Neuron (in vitro differentiated cells): ENCODE measurements at regions not wholly inside any gene's neighbourhood (a gene's known extent, or its start where the extent isn't known, plus 50 kb on each side); places are given as distances from the start of the nearest gene placed in this dataset.

Experiments
- H2AFZ ChIP-seq: one replicate; pipeline ENCODE4 v1.6.1; 2013; ENCODE audit warnings: low read depth, mild to moderate bottlenecking, inconsistent platforms, low read length, moderate library complexity
- H3K27me3 ChIP-seq: one replicate; pipeline ENCODE4 v1.6.1; 2013; ENCODE audit warnings: low read length; ENCODE audit not compliant: insufficient read depth
- H3K36me3 ChIP-seq: one replicate; pipeline ENCODE4 v1.6.1; 2013; ENCODE audit warnings: low read length; ENCODE audit not compliant: insufficient read depth
- H3K4me1 ChIP-seq: one replicate; pipeline ENCODE4 v1.6.1; 2013; ENCODE audit warnings: low read length; ENCODE audit not compliant: insufficient read depth
- H3K4me3 ChIP-seq: 2 replicates; pipeline ENCODE4 v1.5.1; 2013; ENCODE audit warnings: mild to moderate bottlenecking, low read length, moderate library complexity
- H3K9me3 ChIP-seq: one replicate; pipeline ENCODE4 v1.6.1; 2013; ENCODE audit warnings: low read length

DNA sequence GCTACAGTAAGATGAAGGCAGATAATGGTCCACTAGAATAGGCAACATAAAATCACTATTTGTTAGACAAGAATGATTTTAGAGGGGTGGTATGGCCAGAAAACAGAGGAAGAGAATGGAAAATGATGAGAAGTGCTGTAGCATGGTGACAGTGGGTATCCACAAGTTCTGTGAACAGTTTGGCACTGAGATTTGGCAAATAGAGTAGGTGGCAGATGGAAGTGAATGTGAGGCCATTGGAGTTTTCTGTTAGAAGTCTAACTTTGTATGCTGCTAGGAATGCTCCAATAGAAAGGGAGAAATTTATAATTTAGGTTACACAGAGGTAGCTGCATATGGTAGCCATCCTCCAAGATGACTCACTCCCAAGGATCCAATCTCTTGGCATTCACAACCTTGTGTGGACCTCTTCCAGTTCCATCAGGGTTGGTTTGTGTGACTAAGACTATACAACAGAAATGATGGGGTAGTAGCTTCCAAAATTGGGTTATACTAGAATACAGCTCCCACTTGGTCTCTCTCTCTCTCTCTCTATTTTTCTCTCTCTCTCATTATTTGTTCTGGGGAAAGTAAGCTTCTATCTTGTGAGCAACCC is 646.9 kb upstream of the ZNF608 start:
- H3K9me3 ChIP-seq = peaks cover 7% of the 10 kb centered on the region
- no peaks in the 10 kb centered on the region for H3K27me3 ChIP-seq
- no peak overlapping the region for H2AFZ ChIP-seq
- no peak overlapping the region for H3K4me3 ChIP-seq
- peaks cover 5% of the 10 kb centered on the region for H3K4me1 ChIP-seq
- no peaks in the 10 kb centered on the region for H3K36me3 ChIP-seq

DNA sequence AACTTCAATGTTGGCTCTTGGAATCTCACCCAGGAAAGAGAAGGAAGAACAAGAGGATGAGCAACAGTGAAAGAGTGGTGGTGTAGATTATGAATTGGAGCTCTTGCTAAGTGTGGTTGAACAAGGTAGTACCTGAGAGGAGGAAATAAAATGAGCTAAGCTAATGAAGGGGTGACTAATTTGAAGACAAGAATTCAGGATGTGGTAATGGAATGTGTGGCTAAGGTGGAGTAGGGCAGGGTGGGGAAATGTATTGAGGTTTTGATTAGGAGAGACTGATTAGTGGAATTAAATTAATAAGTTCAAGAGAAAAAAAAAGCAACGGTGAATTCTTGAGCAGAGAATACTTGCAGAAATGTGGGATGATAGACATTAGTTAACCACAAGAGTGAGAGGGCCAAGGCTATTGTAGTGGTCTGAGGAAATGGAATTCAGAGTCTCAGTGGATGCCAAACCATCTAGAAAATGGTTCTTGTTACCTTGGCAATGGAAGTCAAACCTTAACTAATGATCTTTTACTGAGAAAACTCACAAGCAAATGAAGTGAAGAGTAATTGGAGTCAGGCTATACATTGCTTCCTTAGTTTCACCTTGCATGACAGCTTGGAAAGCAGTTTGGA is 648.3 kb upstream of the ZNF608 start:
- Histone ChIP-seq H2AFZ (no peak overlapping the region), H3K9me3 (peaks cover 7% of the 10 kb centered on the region), H3K27me3 (no peaks in the 10 kb centered on the region), H3K4me1 (peaks cover 5% of the 10 kb centered on the region), H3K36me3 (no peaks in the 10 kb centered on the region), H3K4me3 (no peak overlapping the region)

DNA sequence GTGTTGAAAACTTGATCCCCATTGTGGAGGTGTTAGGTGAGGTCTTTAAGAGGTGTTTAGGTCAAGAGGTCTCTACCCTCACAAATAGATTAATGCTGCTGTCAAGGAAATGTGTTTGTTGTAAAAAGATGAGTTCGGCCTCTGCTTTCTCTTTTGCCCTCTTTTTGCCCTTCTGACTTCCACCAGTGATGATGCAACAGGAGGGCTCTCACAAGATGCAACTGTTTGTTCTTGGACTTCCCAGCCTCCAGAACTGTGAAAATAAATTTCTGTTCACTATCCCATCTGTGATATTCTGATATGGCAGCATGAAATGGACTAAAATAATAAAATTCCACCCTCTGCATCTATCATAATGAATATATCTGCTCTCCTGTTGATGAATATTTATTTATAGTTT is 650.0 kb upstream of the ZNF608 start:
- H3K36me3 ChIP-seq = no peaks in the 10 kb centered on the region
- H3K27me3 ChIP-seq = no peaks in the 10 kb centered on the region
- no peak overlapping the region for H3K4me3 ChIP-seq
- peaks cover 7% of the 10 kb centered on the region for H3K9me3 ChIP-seq
- H2AFZ ChIP-seq = no peak overlapping the region
- peaks cover 5% of the 10 kb centered on the region for H3K4me1 ChIP-seq

DNA sequence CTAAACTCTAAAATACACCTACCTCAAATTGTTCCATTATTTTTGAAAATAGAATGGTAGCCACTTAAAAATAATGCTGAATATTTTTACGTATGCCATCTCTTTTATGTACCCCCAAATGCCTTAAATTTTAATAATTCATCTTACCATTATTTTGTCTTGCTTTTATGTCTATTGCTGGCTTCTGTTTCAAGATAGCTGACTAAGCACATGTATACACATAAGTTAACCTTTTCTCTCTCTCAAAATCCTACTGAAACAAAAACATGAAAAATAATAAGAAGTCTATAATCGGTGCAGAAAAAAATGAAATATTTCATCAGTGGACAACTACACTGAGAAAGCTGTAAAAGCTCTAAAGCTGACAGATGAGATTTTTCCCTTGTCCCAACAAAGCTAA is 652.0 kb upstream of the ZNF608 start:
- Histone ChIP-seq H2AFZ (no peak overlapping the region), H3K36me3 (no peaks in the 10 kb centered on the region), H3K27me3 (no peaks in the 10 kb centered on the region), H3K9me3 (peaks cover 7% of the 10 kb centered on the region), H3K4me3 (no peak overlapping the region), H3K4me1 (peaks cover 5% of the 10 kb centered on the region)

DNA sequence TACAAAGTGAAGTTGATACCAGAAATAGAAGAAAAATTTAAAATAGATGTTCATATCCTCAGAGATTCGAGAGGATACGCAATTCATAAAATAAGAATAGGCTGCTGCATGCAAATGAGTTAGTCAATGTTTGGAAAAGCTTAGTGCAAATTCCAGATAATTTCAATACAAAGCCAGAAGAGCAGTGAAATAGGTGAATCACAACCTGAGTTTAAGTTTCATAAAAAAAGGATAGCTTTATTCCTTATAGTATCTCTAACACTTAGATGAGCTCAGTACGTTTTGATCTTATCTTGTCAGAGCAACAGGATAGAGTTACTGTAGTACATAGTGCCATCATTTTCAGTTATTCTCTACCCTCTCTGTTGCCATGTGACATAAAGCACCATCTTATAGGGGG is 653.4 kb upstream of the ZNF608 start:
- no peaks in the 10 kb centered on the region for H3K27me3 ChIP-seq
- H3K9me3 ChIP-seq = peaks cover 4% of the 10 kb centered on the region
- no peak overlapping the region for H2AFZ ChIP-seq
- peaks cover 2% of the 10 kb centered on the region for H3K4me1 ChIP-seq
- no peak overlapping the region for H3K4me3 ChIP-seq
- H3K36me3 ChIP-seq = no peaks in the 10 kb centered on the region

DNA sequence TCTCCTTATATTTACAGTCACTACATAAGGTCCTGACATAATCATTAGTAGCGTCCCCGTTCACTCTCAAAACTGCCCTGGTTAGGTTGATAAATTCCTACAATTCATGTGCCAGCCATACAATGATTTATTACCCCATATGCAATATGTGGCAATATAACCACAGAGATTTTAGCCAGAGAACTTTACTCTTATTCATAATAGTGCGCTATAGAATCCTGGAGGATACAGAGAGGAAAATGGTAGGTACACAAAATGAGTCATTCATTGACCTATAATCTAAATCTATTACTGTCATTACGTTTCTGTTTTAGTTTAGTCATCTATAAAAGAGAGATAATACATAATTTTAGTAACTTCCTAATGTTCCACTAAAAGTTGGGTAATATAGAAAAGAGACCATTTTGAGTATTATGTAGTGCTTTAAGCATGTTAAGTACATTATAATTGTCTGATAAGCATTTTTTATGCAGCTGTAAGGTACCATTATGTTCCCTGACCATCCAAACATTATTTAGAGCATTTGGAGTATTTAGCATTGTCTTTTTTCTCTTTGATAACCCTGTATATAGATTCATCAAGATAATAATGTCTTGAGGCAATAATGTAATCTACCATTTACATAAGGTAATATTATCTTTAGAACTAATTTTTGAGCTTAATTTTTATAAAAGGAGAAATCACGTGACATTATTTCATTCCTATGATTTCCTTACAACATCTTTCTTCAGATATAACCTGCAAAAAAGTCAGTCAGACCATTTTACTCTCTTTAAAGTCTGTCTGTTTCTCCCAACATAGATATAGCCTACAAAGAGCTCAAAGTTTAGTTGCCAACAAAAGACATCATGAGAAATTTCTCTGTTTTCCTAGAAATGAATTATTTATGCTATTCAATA is 655.5 kb upstream of the ZNF608 start:
- no peak overlapping the region for H3K4me3 ChIP-seq
- H3K9me3 ChIP-seq = peaks cover 4% of the 10 kb centered on the region
- H2AFZ ChIP-seq = no peak overlapping the region

DNA sequence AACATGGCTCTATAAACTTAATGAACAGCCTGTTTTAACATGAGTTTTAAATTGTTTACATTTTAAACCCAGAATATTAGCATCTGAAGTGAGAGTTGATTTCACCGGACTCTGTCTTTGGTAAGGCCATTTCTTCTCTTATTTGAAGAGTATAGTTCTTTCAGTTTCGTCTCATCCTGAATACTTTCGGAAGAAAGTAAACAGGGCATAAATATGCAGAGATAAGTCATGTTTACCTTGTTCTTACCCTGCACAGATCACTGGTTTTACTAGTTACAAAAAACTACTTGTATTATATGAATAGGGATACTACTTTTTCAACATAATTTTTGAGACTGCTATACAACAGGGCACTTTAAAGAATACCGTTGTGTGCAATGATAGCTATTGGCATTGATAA is 656.3 kb upstream of the ZNF608 start:
- Histone ChIP-seq H3K27me3 (no peaks in the 10 kb centered on the region), H3K9me3 (peaks cover 4% of the 10 kb centered on the region)

More for the DNA sequence above, 655.5 kb upstream of the ZNF608 start:
- Histone ChIP-seq H3K27me3 (no peaks in the 10 kb centered on the region), H3K4me1 (no peaks in the 10 kb centered on the region), H3K36me3 (no peaks in the 10 kb centered on the region)

DNA sequence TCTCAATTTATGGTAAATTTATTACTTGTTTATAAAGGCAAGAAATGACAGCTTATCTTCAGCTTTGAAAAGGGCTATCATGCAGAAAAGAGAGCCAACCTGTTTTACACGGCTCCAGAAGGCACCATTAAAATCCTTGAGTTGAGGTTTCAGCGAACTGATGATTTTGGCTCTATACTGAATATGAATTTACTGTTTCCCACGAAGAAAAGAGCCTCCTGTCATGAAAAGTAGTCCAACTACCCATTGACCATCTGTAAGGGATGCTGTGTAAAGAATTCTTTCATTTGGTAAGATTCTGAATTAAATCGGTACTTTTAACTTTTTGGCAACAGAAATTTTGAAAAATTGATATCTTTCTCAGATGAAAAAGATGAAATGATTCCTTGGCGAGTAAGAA is 657.6 kb upstream of the ZNF608 start:
- Histone ChIP-seq H3K36me3 (no peaks in the 10 kb centered on the region), H3K9me3 (peaks cover 4% of the 10 kb centered on the region), H3K4me1 (peaks cover 8% of the 10 kb centered on the region), H3K27me3 (no peaks in the 10 kb centered on the region), H2AFZ (no peak overlapping the region), H3K4me3 (no peak overlapping the region)

More for the DNA sequence above, 656.3 kb upstream of the ZNF608 start:
- no peaks in the 10 kb centered on the region for H3K4me1 ChIP-seq
- no peak overlapping the region for H2AFZ ChIP-seq
- H3K36me3 ChIP-seq = no peaks in the 10 kb centered on the region
- H3K4me3 ChIP-seq = no peak overlapping the region

DNA sequence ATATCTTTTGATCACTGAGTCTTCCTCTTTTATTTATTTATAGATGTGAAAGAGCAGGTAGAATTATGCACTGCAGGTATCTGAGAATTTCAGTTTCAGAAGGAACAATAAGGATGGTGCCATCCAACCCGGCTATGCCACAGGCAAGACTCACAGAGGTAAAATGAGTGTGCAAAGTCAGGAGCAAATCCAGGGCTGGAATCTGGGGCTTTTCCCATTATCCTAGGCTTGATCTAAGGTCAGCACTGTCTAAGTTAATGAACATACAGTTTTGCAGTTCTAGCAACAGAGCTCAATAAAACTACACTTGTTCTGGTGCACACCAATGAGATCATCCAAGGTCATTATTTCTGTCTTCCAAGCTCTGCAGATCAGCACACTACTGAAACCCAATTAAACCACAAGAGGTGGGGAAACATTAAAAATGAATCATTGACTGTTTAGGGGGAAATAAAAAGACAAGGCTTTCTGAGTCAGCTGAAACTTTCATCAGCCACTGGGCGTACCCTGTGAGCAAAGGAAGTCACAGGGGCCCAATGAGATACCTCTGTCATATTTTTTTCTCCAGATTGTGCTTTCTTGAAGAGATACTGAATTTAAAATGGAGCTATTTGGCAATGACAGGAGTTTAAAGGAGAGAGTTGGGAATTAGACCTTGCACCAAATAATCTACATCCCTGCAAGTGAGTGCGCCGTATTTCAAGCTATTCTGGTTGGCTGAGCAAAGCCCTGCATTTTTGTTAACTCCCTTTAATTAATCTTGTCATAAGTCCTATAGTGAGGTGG is 662.2 kb upstream of the ZNF608 start:
- Histone ChIP-seq H3K4me3 (no peak overlapping the region), H3K27me3 (no peaks in the 10 kb centered on the region), H3K36me3 (no peaks in the 10 kb centered on the region), H3K9me3 (peaks cover 4% of the 10 kb centered on the region), H3K4me1 (peaks cover 50% of the 10 kb centered on the region), H2AFZ (no peak overlapping the region)

DNA sequence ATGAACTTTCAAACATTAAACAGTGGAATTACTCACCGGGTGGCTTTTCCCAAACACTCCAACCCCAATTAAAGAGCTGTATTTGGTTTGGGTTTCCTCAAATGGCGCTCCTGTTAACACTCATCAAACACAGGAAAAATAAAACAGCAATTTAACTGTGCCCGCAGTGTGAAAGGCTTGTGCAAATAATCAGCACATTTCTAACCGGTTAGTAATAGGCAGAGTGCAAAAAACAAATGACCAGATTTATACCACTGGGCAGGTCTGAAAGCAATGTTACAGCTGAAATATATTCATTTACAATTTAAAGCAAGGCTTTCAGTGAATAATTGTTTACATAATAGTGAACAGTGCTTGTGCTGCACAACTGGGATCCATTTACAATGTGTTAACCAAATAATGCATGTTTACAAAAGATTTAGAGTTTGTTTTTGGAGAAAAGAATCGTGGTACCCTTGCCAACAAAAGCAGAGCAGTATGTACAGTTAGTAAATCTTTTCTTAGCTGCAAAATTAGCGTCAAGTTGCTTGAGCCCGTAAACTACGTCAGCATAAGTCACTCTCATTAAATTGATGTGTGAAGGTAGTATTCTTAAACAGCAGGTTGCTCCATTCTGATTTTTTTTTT is 662.9 kb upstream of the ZNF608 start:
- Histone ChIP-seq H3K4me3 (peak overlapping the region; percentile 19), H3K27me3 (no peaks in the 10 kb centered on the region), H3K4me1 (peaks cover 57% of the 10 kb centered on the region), H3K36me3 (no peaks in the 10 kb centered on the region), H3K9me3 (peaks cover 4% of the 10 kb centered on the region), H2AFZ (no peak overlapping the region)

DNA sequence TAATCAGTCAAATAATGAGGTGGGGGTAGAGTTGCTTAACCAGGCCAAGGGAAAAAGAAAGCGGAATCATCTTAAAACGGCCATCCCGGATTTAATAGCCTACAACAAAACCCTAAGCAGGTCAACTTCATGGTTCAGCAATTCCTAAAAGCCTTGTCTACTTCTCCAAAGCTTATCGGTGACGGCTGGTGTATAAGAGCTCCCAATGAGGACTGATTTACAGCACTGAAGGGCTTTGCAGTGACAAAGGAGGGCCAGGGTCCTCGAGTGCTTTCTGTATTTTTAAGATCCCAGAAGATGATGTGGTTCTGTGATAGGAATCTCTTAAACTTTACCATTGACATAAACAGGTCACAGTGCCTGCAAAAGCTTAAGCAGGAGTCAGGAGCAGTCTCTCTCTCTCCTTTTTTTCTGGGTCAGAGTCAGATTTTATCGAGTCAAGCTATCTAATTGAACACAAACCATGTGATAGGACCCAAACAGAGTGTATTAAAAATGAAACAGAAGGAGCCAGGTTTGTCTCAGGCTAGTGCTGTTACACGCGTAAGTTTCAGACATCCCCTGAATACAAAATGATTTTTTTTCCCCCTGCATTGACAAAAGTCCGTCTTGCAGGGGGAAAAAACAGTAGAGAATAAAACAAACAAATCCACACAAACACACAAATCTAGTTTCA is 663.6 kb upstream of the ZNF608 start:
- Histone ChIP-seq H2AFZ (no peak overlapping the region), H3K4me1 (peaks cover 63% of the 10 kb centered on the region), H3K36me3 (no peaks in the 10 kb centered on the region), H3K9me3 (peaks cover 2% of the 10 kb centered on the region), H3K27me3 (no peaks in the 10 kb centered on the region), H3K4me3 (peak overlapping the region; percentile 19)

DNA sequence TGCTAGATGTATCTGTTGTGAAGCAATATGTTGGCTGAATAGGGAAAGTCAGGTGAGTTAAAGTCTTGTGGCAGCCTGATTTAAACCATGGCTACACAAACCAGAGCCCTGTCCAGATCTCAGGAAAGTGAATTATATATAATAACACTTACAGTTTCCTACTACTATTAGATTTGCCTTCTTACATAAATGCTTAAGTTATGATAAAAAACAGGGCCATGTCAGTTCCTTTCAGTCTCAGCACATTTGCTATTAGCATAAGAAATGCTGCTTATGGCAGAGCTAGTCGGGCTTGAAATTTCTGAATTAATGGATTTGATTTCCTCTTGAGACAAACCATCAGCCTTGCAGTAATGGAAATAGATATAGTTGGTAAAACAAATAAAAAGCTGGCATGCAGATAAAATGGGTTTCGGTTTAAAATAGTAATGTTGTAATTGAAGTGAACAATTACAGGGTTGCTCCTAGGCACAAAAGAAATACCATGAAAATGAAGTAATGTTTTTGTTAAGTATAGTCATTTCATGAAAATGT is 664.2 kb upstream of the ZNF608 start:
- Histone ChIP-seq H3K4me3 (peak overlapping the region; percentile 12), H2AFZ (no peak overlapping the region), H3K36me3 (no peaks in the 10 kb centered on the region), H3K4me1 (peaks cover 63% of the 10 kb centered on the region), H3K9me3 (peaks cover 2% of the 10 kb centered on the region), H3K27me3 (no peaks in the 10 kb centered on the region)
